GM18498 (cell line): ENCODE measurements at regions not wholly inside any gene's neighbourhood (a gene's known extent, or its start where the extent isn't known, plus 50 kb on each side); places are given as distances from the start of the nearest gene placed in this dataset.

ENCODE experiments used
- ATAC-seq: cut with Tn5 transposase; IDR thresholded peaks from one replicate; pipeline ENCODE4 v1.9.1; 2021; ENCODE audit warnings: mild to moderate bottlenecking, moderate library complexity; ENCODE audit not compliant: unreplicated experiment

DNA sequence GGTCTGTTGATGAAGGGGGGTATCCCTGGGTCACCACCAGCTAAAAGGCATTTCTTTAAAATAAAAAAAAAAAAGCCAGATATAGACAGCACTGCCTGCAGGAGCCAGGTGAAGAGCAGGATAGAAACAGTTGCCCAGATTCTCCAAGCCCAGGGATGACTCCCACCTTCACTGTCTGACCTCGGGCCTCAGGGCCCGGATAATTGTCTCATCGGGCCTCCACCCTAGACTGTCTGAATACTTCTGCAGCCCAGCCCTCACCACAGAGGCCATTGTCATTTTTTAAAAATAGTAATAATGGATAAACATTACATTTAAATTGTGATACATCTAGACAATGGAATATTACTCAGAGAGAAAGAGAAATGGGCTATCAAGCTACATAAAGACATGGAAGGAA lies 92.8 kb upstream of the TNRC6C start:
- no peak for ATAC-seq

DNA sequence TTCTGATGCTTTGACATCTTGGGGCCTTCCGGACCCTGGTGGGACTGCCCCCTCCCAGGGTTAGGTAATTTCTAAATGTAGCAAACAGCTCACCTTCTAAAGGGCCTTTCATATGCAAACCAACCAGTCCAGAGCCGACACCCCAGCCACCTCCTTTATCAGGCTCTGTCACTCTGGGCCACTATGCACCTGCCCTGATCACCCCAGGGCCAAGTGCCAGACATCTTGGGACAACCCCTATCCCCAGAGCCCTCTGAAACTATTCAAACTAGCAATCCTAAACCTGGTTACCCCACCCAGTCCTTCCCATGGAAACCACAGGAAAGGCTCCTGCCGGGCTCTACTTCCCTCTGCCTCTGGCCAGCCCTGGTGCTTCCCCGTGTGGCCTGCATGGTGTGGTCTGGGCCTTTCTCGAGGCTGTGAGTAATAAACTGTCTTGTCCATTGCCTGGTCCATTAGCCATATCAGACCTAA lies 91.2 kb upstream of the TNRC6C start:
- ATAC-seq: no peak

DNA sequence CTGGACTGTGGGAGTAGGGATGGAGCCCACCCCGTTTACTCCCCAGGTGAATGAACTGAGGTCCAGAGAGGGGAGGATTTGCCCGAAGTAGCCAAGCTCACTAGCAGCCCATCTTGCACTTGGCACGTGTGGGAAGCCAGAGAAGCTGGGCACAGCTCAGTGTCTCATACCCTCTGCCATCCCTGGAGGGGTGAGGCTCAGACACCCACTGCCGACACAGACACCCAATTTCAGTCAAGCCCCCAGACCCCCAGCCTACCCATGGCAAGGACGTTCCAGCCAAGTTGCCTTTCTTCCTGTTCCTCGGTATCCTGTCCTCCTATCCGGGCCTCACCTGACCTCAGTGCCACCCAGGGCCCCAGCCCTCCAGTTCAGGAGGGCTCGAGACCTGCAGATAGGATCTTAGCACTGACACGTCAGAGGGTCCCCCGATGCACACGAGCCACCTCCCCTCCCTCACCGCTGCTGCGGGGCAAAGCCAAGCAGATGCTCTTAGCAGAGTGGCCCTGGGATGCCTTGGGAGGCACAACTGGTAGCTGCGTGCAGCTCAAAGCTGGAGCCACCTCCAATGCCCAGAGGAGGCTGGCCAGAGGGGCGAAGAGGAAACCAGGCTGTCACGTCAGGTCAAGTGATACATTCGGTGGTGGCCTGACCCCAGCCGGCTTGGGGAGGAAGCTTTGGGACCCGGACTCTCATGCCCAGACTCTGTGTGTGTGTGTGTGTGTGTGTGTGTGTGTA lies 90.4 kb upstream of the TNRC6C start:
- ATAC-seq: no peak

DNA sequence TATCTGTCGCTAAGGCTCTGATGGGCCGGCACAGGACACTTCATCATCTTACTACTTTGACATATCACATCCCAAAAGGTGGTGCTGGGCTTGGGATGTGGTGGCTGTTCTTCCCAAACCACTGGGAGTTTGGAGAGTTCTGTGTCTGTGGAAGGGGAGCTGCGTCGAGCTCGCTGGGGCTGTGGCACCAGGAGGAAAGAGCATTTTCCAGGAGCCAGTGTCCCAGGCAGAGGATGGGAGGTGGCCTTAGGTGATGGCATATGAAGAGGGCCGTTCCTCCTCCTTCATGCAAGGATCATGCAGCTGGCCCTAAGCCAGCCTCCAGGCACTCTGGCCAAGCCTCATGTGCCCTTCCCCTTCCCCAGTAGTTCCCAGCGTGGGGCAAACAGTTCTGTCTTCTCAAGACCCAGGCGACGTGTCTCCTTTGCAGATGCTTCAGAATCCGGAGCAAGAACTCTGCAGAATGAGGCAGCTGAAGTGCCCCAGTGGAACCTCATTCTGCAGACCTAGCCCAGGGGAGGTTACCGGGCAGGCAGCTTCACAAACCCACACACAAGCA lies 89.4 kb upstream of the TNRC6C start:
- no peak for ATAC-seq

DNA sequence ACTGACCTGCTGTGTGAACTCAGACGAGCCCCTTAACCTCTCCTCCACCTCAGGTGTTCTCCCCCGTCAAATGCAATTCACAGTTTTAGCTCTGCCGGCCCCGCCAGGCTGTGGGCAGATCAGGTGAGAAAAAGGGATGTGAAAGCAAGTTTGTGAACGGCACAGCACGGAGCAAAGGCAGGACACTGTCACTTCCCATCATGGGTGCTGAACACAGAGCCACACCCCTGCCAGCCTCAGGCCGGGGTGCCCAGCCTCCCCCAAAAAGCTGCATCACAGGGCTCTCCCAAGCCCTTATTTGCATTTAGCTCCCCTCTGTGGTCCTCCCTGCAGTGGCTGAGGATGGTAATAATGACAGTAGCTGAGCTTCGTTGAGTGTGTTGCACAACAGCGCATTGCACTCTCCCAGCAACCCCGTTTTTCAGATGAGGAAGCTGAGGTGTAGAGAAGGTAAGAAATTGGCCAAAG lies 88.8 kb upstream of the TNRC6C start:
- ATAC-seq: peak; percentile 92

DNA sequence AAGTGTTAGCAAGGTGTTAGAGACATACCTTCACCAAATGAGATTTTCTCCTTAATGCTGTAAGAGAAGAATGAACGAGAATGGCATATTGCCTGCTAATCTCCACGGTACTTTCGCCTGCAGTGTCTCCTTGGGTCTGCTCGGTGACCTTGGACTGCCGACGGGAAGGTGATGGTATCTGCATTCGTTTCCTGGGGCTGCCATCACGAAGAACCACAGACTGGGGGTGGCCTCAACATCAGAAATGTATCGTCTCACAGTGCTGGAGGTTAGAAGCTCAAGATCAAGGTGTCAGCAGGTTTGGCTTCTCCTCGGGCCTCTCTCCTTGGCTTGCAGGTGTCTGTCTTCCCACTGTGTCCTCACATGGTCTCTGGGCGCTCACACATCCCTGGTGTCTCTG lies 86.3 kb upstream of the TNRC6C start:
- no peak for ATAC-seq

DNA sequence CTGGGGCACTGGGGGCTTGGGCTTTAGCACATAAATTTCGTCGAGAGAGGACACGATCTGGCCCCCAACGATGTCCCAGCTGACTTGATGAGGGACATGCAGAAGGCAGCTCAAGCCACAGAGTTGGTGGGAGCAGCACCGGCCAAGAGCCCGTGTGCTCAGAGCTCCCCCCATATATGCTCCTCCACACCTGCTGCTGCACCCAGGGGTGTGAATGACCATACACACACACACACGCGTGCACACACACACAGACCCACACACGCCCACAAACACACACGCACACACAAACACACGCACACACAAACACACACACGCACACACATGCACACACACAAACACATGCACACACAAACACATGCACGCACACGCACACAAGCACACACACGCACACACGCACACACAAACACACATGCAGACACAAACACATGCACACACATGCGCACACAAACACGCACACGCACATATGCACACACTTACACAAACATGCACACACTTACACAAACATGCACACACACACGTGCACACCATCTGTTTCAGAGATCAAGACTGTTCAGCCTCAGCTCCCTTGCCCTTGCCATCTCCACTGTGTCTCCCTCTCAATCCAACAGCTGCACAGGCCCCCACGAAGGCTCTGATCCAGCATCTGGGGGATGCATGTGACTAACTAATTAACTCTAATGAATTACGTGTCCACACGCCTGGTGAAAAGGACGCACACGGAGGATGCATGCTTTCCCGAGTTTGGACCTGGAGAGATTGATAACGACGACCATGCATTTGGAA lies 85.6 kb upstream of the TNRC6C start:
- no peak for ATAC-seq

DNA sequence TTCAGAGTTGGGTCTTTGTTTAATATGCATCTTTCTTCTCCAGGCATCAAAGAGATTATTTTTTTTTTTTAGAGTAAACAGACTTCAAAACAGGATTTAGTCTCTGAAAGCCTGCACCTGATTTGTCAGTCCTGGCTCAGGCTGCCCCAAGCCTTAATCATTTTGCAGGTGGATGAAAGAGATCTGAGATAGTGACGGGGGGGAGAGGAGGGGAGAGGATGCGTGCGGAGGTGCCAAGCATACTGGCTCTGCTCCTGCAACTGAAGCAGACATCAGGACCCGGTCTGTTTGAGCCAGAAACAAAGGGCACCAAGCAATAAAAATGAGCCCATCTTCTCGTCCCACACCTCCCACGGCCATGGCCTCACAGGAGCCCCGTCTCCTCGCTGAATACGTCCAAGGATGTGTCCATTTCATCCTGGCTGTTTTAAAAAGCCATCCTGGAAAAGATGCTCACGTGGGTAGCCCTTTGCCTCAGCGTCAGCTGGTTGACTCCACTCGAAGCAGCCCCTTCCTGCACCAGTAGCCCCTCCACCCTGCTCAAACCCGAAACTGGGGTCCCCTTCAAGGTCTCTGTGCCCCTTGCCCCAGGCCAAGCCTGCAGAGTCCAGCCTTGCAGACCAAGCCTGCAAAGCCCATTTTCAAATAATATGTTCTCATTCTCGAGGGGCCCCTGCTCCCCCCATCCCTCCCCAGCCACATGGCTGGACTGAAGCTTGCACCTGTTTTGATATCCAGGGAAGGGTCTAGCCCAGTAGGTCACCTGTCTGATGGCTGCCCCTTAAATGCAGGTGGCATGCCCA lies 84.8 kb upstream of the TNRC6C start:
- no peak for ATAC-seq

DNA sequence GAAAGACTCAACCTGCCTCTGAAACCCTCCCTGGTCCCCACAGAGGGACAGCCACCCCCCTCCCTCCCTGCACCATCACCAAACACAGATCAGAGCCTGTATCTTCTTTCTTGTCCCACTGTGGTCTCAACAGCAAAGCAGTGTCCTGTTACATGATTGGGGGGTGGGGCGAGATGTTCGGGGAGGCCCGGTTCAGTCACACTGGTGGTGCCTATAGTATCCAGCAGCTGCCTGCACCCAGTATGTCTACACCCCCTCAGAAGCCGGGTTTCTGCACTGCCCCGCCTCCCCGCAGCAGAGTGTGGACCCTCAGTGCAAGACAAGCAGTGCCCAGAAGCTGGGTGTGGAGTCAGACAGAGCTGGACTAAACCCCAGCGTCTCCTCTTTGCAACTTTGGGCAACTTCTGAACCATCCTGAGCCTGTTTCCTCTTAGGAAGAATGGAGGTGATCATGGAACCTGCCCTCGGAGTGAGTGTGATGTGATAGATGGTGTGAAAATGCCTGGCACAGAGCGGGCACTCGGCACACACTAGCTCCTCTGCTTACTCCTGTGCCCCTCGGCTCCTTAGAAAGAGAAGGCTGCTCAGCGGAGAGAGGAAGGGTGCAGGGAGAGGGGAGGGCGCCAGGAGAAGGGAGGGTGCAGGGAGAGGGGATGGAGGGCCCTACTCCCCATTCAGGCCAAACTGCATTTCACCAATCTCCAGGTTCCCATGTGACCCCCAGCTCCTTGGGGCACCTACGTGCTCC lies 84.0 kb upstream of the TNRC6C start:
- ATAC-seq: no peak

DNA sequence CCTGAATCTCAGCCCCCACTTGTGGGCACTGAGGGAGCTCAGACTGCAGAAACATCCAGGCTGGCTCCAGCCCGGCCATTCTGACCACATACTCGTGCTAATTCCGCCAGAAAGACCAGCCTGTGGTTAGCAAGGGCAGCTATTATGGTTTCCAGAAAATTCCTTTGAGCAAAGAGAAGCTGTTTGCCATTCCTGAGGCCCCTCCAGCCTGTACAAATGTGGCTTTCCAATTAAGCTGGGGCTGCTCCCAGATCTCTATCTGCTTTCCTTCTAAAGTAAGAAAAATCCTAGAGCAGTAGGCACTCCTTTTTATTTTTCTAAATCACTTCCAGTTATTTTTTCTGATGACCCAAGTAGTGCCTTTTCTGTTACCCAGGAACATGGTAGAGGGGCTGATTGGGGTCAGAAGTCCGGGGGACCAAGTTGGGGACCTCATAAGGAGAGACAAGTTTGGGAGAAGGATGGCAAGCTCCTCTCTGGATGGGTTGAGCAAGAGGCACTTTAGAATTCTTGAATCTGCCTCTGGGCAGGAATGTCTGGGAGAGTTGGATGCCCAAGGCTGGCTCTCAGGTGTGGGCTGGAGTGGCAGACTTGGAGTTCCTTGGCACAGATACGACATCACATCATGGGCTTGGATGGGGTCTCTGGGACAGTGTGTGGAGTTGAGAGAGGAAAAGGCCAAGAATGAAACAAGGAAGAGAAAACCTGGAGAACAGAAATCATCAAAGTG lies 83.3 kb upstream of the TNRC6C start:
- ATAC-seq: no peak

DNA sequence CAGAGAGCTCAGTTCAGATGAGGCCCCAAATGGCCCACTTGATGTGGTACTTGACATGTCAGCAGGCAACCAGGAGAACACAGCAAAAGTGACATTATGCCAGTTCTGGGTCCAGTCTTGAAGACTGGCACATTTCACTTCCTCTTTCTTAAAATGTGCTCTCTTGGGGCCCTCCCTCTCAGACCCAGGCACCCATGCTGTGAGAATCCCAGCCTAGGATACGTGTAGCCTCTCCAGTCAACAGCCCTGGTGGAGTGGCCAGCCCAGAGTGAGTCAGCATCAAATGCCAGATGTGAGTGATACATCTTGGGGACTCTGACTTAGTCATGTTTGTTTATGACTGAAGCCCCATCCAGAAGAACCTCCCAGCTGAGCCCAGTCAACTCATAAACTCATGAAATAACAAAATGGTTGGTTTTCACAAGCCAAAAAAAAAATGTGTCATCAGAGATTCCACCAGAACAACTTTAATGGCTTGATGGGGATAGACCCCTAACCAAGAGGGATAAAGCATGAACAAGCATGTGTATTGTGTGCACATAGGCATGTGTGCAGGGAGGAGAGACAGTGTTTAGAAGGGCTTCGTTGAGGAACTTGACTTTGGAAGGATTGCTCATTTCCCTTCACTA lies 82.5 kb upstream of the TNRC6C start:
- ATAC-seq: peak; percentile 58

DNA sequence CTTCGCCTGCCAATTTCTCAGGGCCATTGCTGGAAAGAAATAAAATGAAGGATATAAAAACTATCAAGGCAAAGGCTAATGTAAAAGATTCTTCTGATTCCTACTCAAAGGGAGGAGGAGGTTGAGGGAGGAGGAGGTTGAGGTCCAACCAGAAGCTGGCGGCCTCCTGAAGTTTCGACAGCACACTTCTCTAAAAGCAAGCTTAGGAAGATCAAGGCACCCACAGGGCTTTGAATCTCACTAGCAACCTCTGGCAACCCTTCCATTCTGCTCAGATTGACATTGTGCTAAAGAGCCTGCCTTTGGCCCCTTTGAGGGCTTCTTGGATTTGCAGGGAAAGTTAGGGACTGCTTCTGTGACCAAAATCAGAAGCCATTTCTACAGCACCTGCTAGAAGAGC lies 81.5 kb upstream of the TNRC6C start:
- ATAC-seq: no peak

DNA sequence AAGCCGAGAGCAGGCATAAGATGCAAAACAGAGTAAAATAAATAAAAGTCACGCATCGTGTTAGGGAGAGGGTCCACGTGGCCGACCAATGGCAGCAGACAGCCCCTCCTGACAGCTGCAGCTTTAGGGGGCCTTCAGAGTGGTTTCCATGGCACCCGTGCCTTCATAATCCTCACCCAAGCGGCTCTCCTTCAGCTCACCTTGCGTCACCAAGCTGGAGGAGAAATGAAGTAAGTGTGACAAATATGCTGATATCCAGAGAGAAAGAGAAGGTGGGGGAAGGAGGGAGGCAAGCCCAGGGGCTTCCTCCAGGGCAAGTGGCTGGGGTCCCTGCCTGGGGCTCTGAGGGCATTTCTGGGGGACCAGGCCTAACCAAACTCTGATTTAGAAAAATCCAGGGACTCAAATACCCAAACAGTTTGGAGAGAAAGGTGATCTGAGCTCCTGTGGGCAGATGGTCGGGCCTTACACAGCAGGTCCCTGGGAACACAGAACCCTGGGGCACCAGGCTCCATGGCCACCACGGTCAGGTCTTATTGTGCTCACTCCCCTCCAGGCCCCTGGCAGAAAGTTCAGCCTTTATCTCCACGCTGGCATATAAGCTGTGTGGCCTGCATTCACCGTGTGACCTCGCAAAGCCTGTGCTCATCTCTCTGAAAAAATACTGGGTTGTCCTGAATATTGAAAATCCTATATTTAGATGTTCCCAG lies 80.7 kb upstream of the TNRC6C start:
- no peak for ATAC-seq

DNA sequence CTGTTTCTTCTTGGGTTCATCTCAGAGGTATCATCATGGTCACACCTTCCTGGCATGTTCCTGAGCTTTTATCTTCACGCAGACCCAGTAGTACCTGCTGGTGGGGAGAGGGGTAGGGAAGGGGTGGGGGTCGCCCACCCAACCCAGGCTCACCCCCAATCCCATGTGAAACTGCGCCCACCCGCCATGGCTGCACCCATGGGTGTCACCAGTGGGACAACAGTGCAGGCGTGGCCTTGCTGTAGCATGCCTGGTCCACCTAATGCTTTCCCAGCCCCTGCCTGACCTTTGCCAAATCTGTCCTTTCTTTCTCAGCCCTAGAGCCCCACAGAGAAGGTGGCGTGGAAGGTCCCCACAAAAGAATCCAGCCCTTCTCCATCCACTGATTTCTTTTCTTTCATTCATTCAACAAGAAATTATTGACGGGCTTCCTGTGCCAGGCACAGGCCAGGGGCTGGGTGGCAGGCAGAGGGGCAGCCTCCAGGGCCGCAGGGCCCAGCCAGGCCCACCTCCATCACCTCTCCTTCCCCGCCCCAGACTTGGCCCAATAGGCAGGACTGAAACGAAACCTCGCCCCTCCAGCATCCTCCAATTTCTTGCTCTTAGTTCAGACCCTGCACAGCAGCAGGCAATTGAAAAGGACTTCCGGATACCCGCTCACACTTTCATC lies 79.1 kb upstream of the TNRC6C start:
- ATAC-seq: no peak

DNA sequence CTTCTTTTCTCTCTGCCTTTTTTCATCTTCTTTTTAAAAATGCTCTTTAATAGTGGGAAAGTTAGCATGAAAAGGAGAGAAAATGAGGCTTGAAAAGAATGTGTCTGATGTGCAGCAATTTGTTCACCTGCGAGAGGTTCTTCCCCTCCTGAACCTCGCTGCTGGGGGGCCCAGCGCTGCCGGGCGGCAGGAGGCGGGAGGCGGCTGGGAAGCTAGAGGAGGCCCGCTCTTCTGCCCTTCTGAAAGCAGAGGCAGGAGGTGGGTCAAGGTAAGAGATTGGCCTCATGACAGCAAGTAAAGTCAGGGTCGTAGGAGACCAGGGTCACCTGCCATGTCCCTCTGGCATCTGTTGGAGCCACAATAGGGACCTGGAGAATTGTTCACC lies 78.6 kb upstream of the TNRC6C start:
- ATAC-seq: no peak

DNA sequence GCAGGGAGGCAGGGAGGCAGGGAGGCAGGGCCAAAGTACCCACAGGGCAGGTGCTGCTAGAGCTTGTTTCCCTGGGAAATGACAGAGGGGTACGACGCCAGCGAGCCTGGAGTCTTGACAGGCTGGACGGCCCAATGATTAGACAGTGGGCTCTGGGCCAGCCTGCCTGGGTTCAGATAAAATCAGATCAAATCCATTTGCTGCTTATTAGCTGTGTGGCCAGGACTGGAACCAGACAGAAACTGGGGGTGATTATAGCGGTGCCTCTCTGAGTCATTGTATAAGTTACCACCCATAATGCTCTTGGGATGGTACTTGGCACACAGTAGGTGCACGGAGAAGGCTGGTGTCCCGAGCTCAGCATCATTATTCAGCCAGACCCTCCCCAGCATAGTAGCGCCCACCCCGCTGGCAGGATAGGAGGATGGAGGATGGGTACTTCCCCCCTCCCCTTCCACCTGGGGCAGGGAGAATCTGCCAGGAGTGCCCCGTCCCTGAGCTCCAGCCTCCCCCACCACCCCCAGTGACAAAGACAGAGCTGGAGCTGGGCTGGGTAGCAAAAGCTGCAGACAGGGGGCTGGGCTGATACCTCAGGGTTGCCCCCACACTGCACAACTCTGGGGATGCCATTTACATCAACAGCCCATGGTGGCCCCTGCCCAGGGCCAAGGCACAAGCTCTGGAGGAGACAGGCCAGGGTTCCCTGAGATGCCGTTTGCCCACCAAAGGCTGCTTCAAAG lies 77.6 kb upstream of the TNRC6C start:
- ATAC-seq: no peak

DNA sequence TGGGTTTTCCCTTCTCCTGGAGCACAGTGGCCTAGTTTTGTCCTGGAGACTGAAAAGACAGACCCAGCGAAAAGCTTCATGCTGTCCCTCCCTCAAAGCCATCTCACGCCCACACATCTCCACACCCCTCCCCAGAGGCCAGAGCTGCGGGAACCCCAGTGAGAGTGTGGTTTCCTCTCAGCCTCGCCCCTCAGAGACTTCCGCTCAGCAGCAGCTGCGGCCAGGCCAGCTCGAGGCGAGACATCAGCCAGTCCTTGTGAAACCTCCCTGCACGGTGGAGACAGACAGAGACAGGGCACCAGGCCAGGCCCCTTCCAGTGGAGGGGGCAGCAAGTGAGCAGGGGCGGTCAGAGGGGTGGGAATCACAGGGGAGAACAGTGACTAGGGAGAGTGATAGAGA lies 77.0 kb upstream of the TNRC6C start:
- ATAC-seq: peak; percentile 86
